Ishikawa (cell line): ENCODE measurements at regions not wholly inside any gene's neighbourhood (a gene's known extent, or its start where the extent isn't known, plus 50 kb on each side); places are given as distances from the start of the nearest gene placed in this dataset.

Experiments
- CEBPB ChIP-seq: IDR thresholded peaks from 2 replicates; pipeline ENCODE4 v1.6.1; 2012
- CREB1 ChIP-seq: IDR thresholded peaks from 2 replicates; pipeline ENCODE4 v1.6.1; 2012; ENCODE audit warnings: low read depth
- EGR1 ChIP-seq: IDR thresholded peaks from 2 replicates; pipeline ENCODE4 v1.6.1; 2012
- EP300 ChIP-seq: IDR thresholded peaks from 2 replicates; pipeline ENCODE4 v1.6.1; 2012; ENCODE audit warnings: borderline replicate concordance
- FOXM1 ChIP-seq: IDR thresholded peaks from 2 replicates; pipeline ENCODE4 v1.6.1; 2012; ENCODE audit warnings: low read depth, borderline replicate concordance
- MAX ChIP-seq: IDR thresholded peaks from 2 replicates; pipeline ENCODE4 v1.6.1; 2012
- NFIC ChIP-seq: IDR thresholded peaks from 2 replicates; pipeline ENCODE4 v1.6.1; 2012
- RAD21 ChIP-seq: IDR thresholded peaks from 2 replicates; pipeline ENCODE4 v1.6.1; 2012; ENCODE audit warnings: low read depth
- REST ChIP-seq: IDR thresholded peaks from 2 replicates; pipeline ENCODE4 v1.6.1; 2012; ENCODE audit warnings: low read depth, mild to moderate bottlenecking
- TAF1 ChIP-seq: IDR thresholded peaks from 2 replicates; pipeline ENCODE4 v1.6.1; 2012; ENCODE audit warnings: low read depth, mild to moderate bottlenecking
- TCF12 ChIP-seq: IDR thresholded peaks from 2 replicates; pipeline ENCODE4 v1.6.1; 2012; ENCODE audit warnings: low read depth
- TEAD4 ChIP-seq: IDR thresholded peaks from 2 replicates; pipeline ENCODE4 v1.6.1; 2012
- USF1 ChIP-seq: IDR thresholded peaks from 2 replicates; pipeline ENCODE4 v1.6.1; 2012
- YY1 ChIP-seq: IDR thresholded peaks from 2 replicates; pipeline ENCODE4 v1.6.1; 2012; ENCODE audit warnings: low read depth
- ZBTB7A ChIP-seq: IDR thresholded peaks from 2 replicates; pipeline ENCODE4 v1.6.1; 2012; ENCODE audit warnings: low read depth

GRCh38 chr6:56799989-56800388 is 154.9 kb upstream of the BEND6 start:
- TF ChIP-seq TEAD4 = no peak
- no peak for TF ChIP-seq CREB1
- TF ChIP-seq EP300 = no peak
- no peak for TF ChIP-seq MAX
- no peak for TF ChIP-seq REST
- no peak for TF ChIP-seq RAD21
- no peak for TF ChIP-seq EGR1
- TF ChIP-seq USF1 = no peak
- no peak for TF ChIP-seq ZBTB7A
- TF ChIP-seq FOXM1 = no peak
- no peak for TF ChIP-seq TAF1
- no peak for TF ChIP-seq NFIC
- TF ChIP-seq TCF12 = no peak
- TF ChIP-seq CEBPB = no peak
- TF ChIP-seq YY1 = no peak

GRCh38 chr6:56798163-56798562 is 155.5 kb upstream of the DST start:
- TF ChIP-seq RAD21 (no peak), TEAD4 (no peak), MAX (no peak), EGR1 (no peak), ZBTB7A (no peak), EP300 (no peak), REST (no peak), TCF12 (no peak), CEBPB (no peak), FOXM1 (no peak), NFIC (no peak), YY1 (no peak), CREB1 (no peak)

GRCh38 chr6:56796196-56796532 is 153.5 kb upstream of the DST start:
- no peak for TF ChIP-seq NFIC
- TF ChIP-seq FOXM1 = no peak
- no peak for TF ChIP-seq EGR1
- no peak for TF ChIP-seq USF1

- no peak for TF ChIP-seq NFIC
- TF ChIP-seq REST = no peak
- TF ChIP-seq EGR1 = no peak
- TF ChIP-seq TEAD4 = no peak
- no peak for TF ChIP-seq MAX
- TF ChIP-seq CEBPB = no peak
- no peak for TF ChIP-seq USF1
- TF ChIP-seq TCF12 = no peak
- TF ChIP-seq CREB1 = no peak
- no peak for TF ChIP-seq FOXM1
- no peak for TF ChIP-seq ZBTB7A
- no peak for TF ChIP-seq EP300
- TF ChIP-seq TAF1 = no peak
Observed at GRCh38 chr6:56795466-56796195, 152.9 kb upstream of the DST start.
